ENCODE measurements at regions not wholly inside any gene's neighbourhood (a gene's known extent, or its start where the extent isn't known, plus 50 kb on each side); places are given as distances from the start of the nearest gene placed in this dataset.

- TF ChIP-seq CTCF (IDR thresholded peaks at IDR 0.05), result no peak
- Histone ChIP-seq H3K9me3 (no peaks in the 10 kb centered on the region), H3K27ac (no peak overlapping the region), H3K36me3 (ENCODE audit: insufficient read depth in 1 of 2, low read depth in 1 of 2) (no peaks in the 10 kb centered on the region), H3K4me1 (no peaks in the 10 kb centered on the region), H3K27me3 (ENCODE audit: insufficient read depth in 3 of 3, low read length in 2 of 3) (no peaks in the 10 kb centered on the region), H3K4me3 (no peak overlapping the region)
- intact Hi-C loops (cut with DNase I), result no loop called here
- ATAC-seq, result no peak
- no peak for DNase-seq
- WGBS, 3 donors, result 94 to 96% (median 95%) methylated on average over 9 of the region's 9 CpGs
Measured at GRCh38 chr13:63189712-63190111, 1774.1 kb upstream of the PCDH20 start.

GRCh38 chr13:63184693-63185092, 1769.0 kb upstream of the PCDH20 start:
- DNase-seq (no peak), ATAC-seq (no peak)
- Histone ChIP-seq H3K27me3 (ENCODE audit: insufficient read depth in 3 of 3, low read length in 2 of 3) (no peaks in the 10 kb centered on the region), H3K36me3 (ENCODE audit: insufficient read depth in 1 of 2, low read depth in 1 of 2) (no peaks in the 10 kb centered on the region), H3K4me3 (no peak overlapping the region), H3K9me3 (no peaks in the 10 kb centered on the region), H3K4me1 (no peaks in the 10 kb centered on the region), H3K27ac (no peak overlapping the region)
- no peak for TF ChIP-seq CTCF (IDR thresholded peaks at IDR 0.05)
- 78 to 89% (median 82%) methylated on average over 2 of the region's 2 CpGs for WGBS, 3 donors
- intact Hi-C loops (cut with DNase I), result no loop called here

- Histone ChIP-seq H3K36me3 (ENCODE audit: insufficient read depth in 1 of 2, low read depth in 1 of 2) (no peaks in the 10 kb centered on the region), H3K9me3 (no peaks in the 10 kb centered on the region), H3K4me1 (no peaks in the 10 kb centered on the region), H3K27me3 (ENCODE audit: insufficient read depth in 3 of 3, low read length in 2 of 3) (no peaks in the 10 kb centered on the region), H3K4me3 (no peak overlapping the region), H3K27ac (no peak overlapping the region)
- no peak for DNase-seq
- no peak for ATAC-seq
- intact Hi-C loops (cut with DNase I), result no loop called here
- TF ChIP-seq CTCF (IDR thresholded peaks at IDR 0.05), result no peak
Measured at GRCh38 chr13:63175536-63175935, 1759.9 kb upstream of the PCDH20 start.

- DNase-seq, result no peak
- no peak for ATAC-seq
- no peak overlapping the region for H3K4me3 ChIP-seq
- H3K9me3 ChIP-seq, result no peaks in the 10 kb centered on the region
- intact Hi-C loops (cut with DNase I), result no loop called here
- no peaks in the 10 kb centered on the region for H3K27me3 ChIP-seq (ENCODE audit: insufficient read depth in 3 of 3, low read length in 2 of 3)
- WGBS, 3 donors, result 59 to 62% (median 61%) methylated on average over 7 of the region's 7 CpGs
- H3K27ac ChIP-seq, result no peak overlapping the region
- no peaks in the 10 kb centered on the region for H3K36me3 ChIP-seq (ENCODE audit: insufficient read depth in 1 of 2, low read depth in 1 of 2)
- no peak for TF ChIP-seq CTCF (IDR thresholded peaks at IDR 0.05)
- H3K4me1 ChIP-seq, result no peaks in the 10 kb centered on the region
Measured at GRCh38 chr13:63167699-63168337, 1752.2 kb upstream of the PCDH20 start.

GRCh38 chr13:63166345-63166744, 1750.7 kb upstream of the PCDH20 start:
- no peak for ATAC-seq
- DNase-seq, result no peak
- Histone ChIP-seq H3K27ac (no peak overlapping the region), H3K36me3 (ENCODE audit: insufficient read depth in 1 of 2, low read depth in 1 of 2) (no peaks in the 10 kb centered on the region), H3K4me3 (no peak overlapping the region), H3K27me3 (ENCODE audit: insufficient read depth in 3 of 3, low read length in 2 of 3) (no peaks in the 10 kb centered on the region), H3K4me1 (no peaks in the 10 kb centered on the region), H3K9me3 (no peaks in the 10 kb centered on the region)
- 87 to 91% (median 91%) methylated on average over 4 of the region's 4 CpGs for WGBS, 3 donors
- TF ChIP-seq CTCF (IDR thresholded peaks at IDR 0.05), result no peak
- intact Hi-C loops (cut with DNase I), result no loop called here

Data from psoas muscle (tissue), 7 donors.